H9 (cell line): ENCODE measurements at regions not wholly inside any gene's neighbourhood (a gene's known extent, or its start where the extent isn't known, plus 50 kb on each side); places are given as distances from the start of the nearest gene placed in this dataset.

Experiments
- DNase-seq: peaks from one replicate; pipeline ENCODE4 v3.0.0-alpha.2; 2017
- H2AFZ ChIP-seq: one replicate; pipeline ENCODE4 v1.6.1; 2013; ENCODE audit warnings: mild to moderate bottlenecking, low read length, control low read depth, moderate library complexity
- H2AK5ac ChIP-seq: 2 replicates; pipeline ENCODE4 v1.6.1; 2013; ENCODE audit warnings: low read length, control low read depth, mixed read lengths; ENCODE audit not compliant: insufficient read length
- H2BK120ac ChIP-seq: one replicate; pipeline ENCODE4 v1.6.1; 2013; ENCODE audit warnings: low read depth, mild to moderate bottlenecking, low read length, control low read depth, inconsistent platforms; ENCODE audit not compliant: poor library complexity, severe bottlenecking
- H2BK12ac ChIP-seq: 2 replicates; pipeline ENCODE4 v1.6.1; 2013; ENCODE audit warnings: low read length, control low read depth, mixed read lengths, low read depth; ENCODE audit not compliant: insufficient read length
- H2BK15ac ChIP-seq: 2 replicates; pipeline ENCODE4 v1.6.1; 2013; ENCODE audit warnings: low read depth, low read length, control low read depth
- H2BK20ac ChIP-seq: one replicate; pipeline ENCODE4 v1.6.1; 2013; ENCODE audit warnings: low read depth, mild to moderate bottlenecking, low read length, control low read depth, inconsistent platforms; ENCODE audit not compliant: poor library complexity, severe bottlenecking
- H2BK5ac ChIP-seq: 2 replicates; pipeline ENCODE4 v1.6.1; 2013; ENCODE audit warnings: low read length, control low read depth, mixed read lengths; ENCODE audit not compliant: insufficient read length
- H3K14ac ChIP-seq: 2 replicates; pipeline ENCODE4 v1.6.1; 2013; ENCODE audit warnings: low read length, control low read depth; ENCODE audit not compliant: insufficient read depth
- H3K18ac ChIP-seq: 2 replicates; pipeline ENCODE4 v1.6.1; 2013; ENCODE audit warnings: low read depth, mild to moderate bottlenecking, mixed read lengths, low read length, control low read depth; ENCODE audit not compliant: insufficient read length
- H3K23ac ChIP-seq: 2 replicates; pipeline ENCODE4 v1.6.1; 2013; ENCODE audit warnings: low read length, control low read depth, mixed read lengths, low read depth; ENCODE audit not compliant: insufficient read length
- H3K23me2 ChIP-seq: 2 replicates; pipeline ENCODE4 v1.6.1; 2013; ENCODE audit warnings: low read depth, mild to moderate bottlenecking, mixed read lengths, low read length, control low read depth; ENCODE audit not compliant: insufficient read length, poor library complexity, severe bottlenecking
- H3K27ac ChIP-seq: 2 replicates; pipeline ENCODE4 v1.5.1; 2013; ENCODE audit warnings: low read length, control low read depth, mixed read lengths, low read depth; ENCODE audit not compliant: insufficient read length
- H3K27me3 ChIP-seq: 2 replicates; pipeline ENCODE4 v1.6.1; 2013; ENCODE audit warnings: low read length, control low read depth, inconsistent platforms; ENCODE audit not compliant: insufficient read depth
- H3K4ac ChIP-seq: 2 replicates; pipeline ENCODE4 v1.6.1; 2013; ENCODE audit warnings: low read depth, mild to moderate bottlenecking, control low read depth, inconsistent platforms, low read length, moderate library complexity
- H3K4me1 ChIP-seq: 2 replicates; pipeline ENCODE4 v1.6.1; 2013; ENCODE audit warnings: low read length, control low read depth, inconsistent platforms; ENCODE audit not compliant: insufficient read depth
- H3K4me2 ChIP-seq: 2 replicates; pipeline ENCODE4 v1.6.1; 2013; ENCODE audit warnings: low read length, control low read depth, mixed read lengths; ENCODE audit not compliant: insufficient read length, insufficient read depth
- H3K56ac ChIP-seq: 2 replicates; pipeline ENCODE4 v1.6.1; 2013; ENCODE audit warnings: low read depth, mild to moderate bottlenecking, mixed read lengths, low read length, control low read depth; ENCODE audit not compliant: insufficient read length
- H3K79me1 ChIP-seq: 2 replicates; pipeline ENCODE4 v1.6.1; 2013; ENCODE audit warnings: low read depth, mild to moderate bottlenecking, moderate library complexity, low read length, control low read depth, inconsistent platforms; ENCODE audit not compliant: insufficient read depth, poor library complexity, severe bottlenecking
- H3K79me2 ChIP-seq: 2 replicates; pipeline ENCODE4 v1.6.1; 2013; ENCODE audit warnings: low read length, control low read depth, inconsistent platforms; ENCODE audit not compliant: insufficient read depth
- H3K9ac ChIP-seq: 2 replicates; pipeline ENCODE4 v1.6.1; 2013; ENCODE audit warnings: low read length, control low read depth, mixed read lengths; ENCODE audit not compliant: insufficient read length; ENCODE audit errors: extremely low read depth
- H3K9me3 ChIP-seq: one replicate; pipeline ENCODE4 v1.6.1; 2013; ENCODE audit warnings: low read depth, low read length, inconsistent platforms; ENCODE audit not compliant: control insufficient read depth
- H3T11ph ChIP-seq: one replicate; pipeline ENCODE4 v1.6.1; 2013; ENCODE audit warnings: mild to moderate bottlenecking, low read length, control low read depth, inconsistent platforms
- H4K20me1 ChIP-seq: one replicate; pipeline ENCODE4 v1.6.1; 2013; ENCODE audit not compliant: control insufficient read depth, insufficient read length, insufficient read depth
- H4K5ac ChIP-seq: 2 replicates; pipeline ENCODE4 v1.6.1; 2013; ENCODE audit warnings: low read depth, mild to moderate bottlenecking, mixed read lengths, low read length, control low read depth; ENCODE audit not compliant: insufficient read length
- H4K8ac ChIP-seq: replicated peaks from 2 replicates; pipeline ENCODE4 v1.6.1; 2013; ENCODE audit warnings: low read length, control low read depth, mixed read lengths, low read depth; ENCODE audit not compliant: insufficient read length
- H4K91ac ChIP-seq: 2 replicates; pipeline ENCODE4 v1.6.1; 2013; ENCODE audit warnings: low read depth, mild to moderate bottlenecking, moderate library complexity, mixed read lengths, low read length, control low read depth; ENCODE audit not compliant: insufficient read length
- H3K27ac Mint-ChIP-seq, 3 experiments: 2 replicates in 2 of 3; 3 replicates in 1 of 3; pipeline ENCODE4 v1.8.0; 2020 to 2021; ENCODE audit warnings: mixed read lengths in 3 of 3, mild to moderate bottlenecking in 1 of 3, moderate library complexity in 1 of 3
- H3K27me3 Mint-ChIP-seq: 2 replicates; pipeline ENCODE4 v1.8.0; 2021; ENCODE audit warnings: low read depth, mild to moderate bottlenecking, moderate library complexity, mixed read lengths
- H3K36me3 Mint-ChIP-seq, 3 experiments: 2 replicates in 2 of 3; 3 replicates in 1 of 3; pipeline ENCODE4 v1.8.0; 2020 to 2021; ENCODE audit warnings: low read depth in 3 of 3, mixed read lengths in 3 of 3; ENCODE audit not compliant: insufficient read depth in 1 of 3
- H3K4me1 Mint-ChIP-seq, 2 experiments: 2 replicates each; pipeline ENCODE4 v1.8.0; 2020; ENCODE audit warnings: mixed read lengths in 2 of 2
- H3K4me3 Mint-ChIP-seq, 2 experiments: 2 replicates in 1 of 2; 3 replicates in 1 of 2; pipeline ENCODE4 v1.8.0; 2020 to 2021; ENCODE audit warnings: mild to moderate bottlenecking in 2 of 2, mixed read lengths in 2 of 2, moderate library complexity in 1 of 2
- H3K9me3 Mint-ChIP-seq, 2 experiments: 2 replicates in 1 of 2; 3 replicates in 1 of 2; pipeline ENCODE4 v1.8.0; 2020; ENCODE audit warnings: mild to moderate bottlenecking in 2 of 2, mixed read lengths in 2 of 2, moderate library complexity in 1 of 2
- CTCF ChIP-seq: fragments of 200-600 bp; sonication (generic); conservative IDR thresholded peaks from 3 replicates; pipeline ENCODE4 v1.8.0; 2021; ENCODE audit warnings: antibody characterized with exemption, mild to moderate bottlenecking
- WGBS: extraction: QIAGEN DNeasy Blood & Tissue Kit; methylation state at CpG from one replicate; pipeline ENCODE4 v1.1.7; 2013; ENCODE audit warnings: missing lambda C conversion rate, low lambda C conversion rate, mixed read lengths; ENCODE audit not compliant: insufficient read length; ENCODE audit errors: extremely low coverage; 5-methylcytosine and 5-hydroxymethylcytosine counted together

GRCh38 chr7:113628948-113629847 is 289.6 kb downstream of the PPP1R3A start:
- H3K27me3 ChIP-seq: no peaks in the 10 kb centered on the region
- no peak overlapping the region for H2AFZ ChIP-seq
- Mint-ChIP-seq H3K36me3 (peaks cover 0 to 28% (median 0%) of the 10 kb centered on the region in 3 experiments; a peak in 3 of 7 replicates), H3K4me1 (no peaks in the 10 kb centered on the region), H3K9me3 (peaks cover 6 to 34% of the 10 kb centered on the region in 2 experiments; a peak in 3 of 5 replicates), H3K27me3 (no peaks in the 10 kb centered on the region), H3K27ac (no peak overlapping the region), H3K4me3 (no peak overlapping the region)
- H2BK120ac ChIP-seq: no peak overlapping the region
- H3K4me2 ChIP-seq: no peak overlapping the region
- H3T11ph ChIP-seq: no peak overlapping the region
- no peak overlapping the region for H3K56ac ChIP-seq
- H2BK12ac ChIP-seq: no peak overlapping the region
- H2BK15ac ChIP-seq: no peak overlapping the region
- no peaks in the 10 kb centered on the region for H3K79me2 ChIP-seq
- no peak overlapping the region for H3K4ac ChIP-seq
- H3K18ac ChIP-seq: no peak overlapping the region
- H3K23me2 ChIP-seq: no peaks in the 10 kb centered on the region
- no peak overlapping the region for H4K91ac ChIP-seq
- TF ChIP-seq CTCF: no peak
- no peak overlapping the region for H3K27ac ChIP-seq
- no peak overlapping the region for H3K9ac ChIP-seq
- no peak overlapping the region for H4K5ac ChIP-seq
- H4K20me1 ChIP-seq: no peaks in the 10 kb centered on the region
- H3K79me1 ChIP-seq: no peaks in the 10 kb centered on the region
- no peak overlapping the region for H4K8ac ChIP-seq
- H3K4me1 ChIP-seq: no peaks in the 10 kb centered on the region; the same call in 1 of the 2 replicates
- WGBS: no CpG with 5 or more reads among the region's 6 CpGs
- no peak overlapping the region for H3K14ac ChIP-seq
- H3K23ac ChIP-seq: no peak overlapping the region
- H2BK5ac ChIP-seq: no peak overlapping the region
- no peak overlapping the region for H2AK5ac ChIP-seq
- H2BK20ac ChIP-seq: no peak overlapping the region
- no peak for DNase-seq
- no peaks in the 10 kb centered on the region for H3K9me3 ChIP-seq
